ENCODE measurements at regions not wholly inside any gene's neighbourhood (a gene's known extent, or its start where the extent isn't known, plus 50 kb on each side); places are given as distances from the start of the nearest gene placed in this dataset.

- Histone ChIP-seq H2AFZ (ENCODE audit: low read length, unreplicated experiment) (no peak overlapping the region), H3K4me3 (ENCODE audit: low read depth, low read length) (no peak overlapping the region), H3K27ac (ENCODE audit: low read depth, low read length) (no peak overlapping the region), H3K27me3 (ENCODE audit: insufficient read depth, low read length) (no peaks in the 10 kb centered on the region; the same call in 1 of the 2 replicates), H3K4me1 (ENCODE audit: control insufficient read depth, insufficient read depth, low read length, unreplicated experiment) (no peaks in the 10 kb centered on the region), H3K36me3 (ENCODE audit: insufficient read depth, low read length) (no peaks in the 10 kb centered on the region), H3K79me2 (ENCODE audit: control insufficient read depth, insufficient read depth, low read length, unreplicated experiment) (no peaks in the 10 kb centered on the region)
These were observed 199.9 kb downstream of the ARL4C start for GRCh38 chr2:234296991-234297390.

DNA sequence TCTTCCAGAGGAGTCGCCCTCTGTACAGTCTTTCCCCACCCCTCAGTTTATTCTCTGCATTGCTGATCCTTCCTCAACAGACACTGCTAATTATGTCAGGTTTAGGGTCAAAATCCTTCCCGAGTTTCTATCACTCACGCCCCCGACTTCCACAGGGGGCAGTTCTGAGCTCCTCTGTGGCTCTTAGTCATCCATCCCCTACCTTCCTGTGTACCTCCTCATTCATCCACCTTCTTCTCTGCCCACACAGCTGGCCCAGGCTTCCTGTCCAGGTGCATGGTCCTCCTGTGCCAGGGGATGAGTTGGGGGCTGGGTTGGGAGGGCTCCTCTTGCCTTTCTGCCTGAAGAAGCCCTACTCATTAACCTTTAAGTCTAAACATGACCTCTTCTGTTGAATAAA lies 202.9 kb downstream of the ARL4C start:
- Histone ChIP-seq H3K4me1 (ENCODE audit: control insufficient read depth, insufficient read depth, low read length, unreplicated experiment) (no peaks in the 10 kb centered on the region), H3K4me3 (ENCODE audit: low read depth, low read length) (no peak overlapping the region), H3K27me3 (ENCODE audit: insufficient read depth, low read length) (no peaks in the 10 kb centered on the region; the same call in 1 of the 2 replicates), H3K27ac (ENCODE audit: low read depth, low read length) (no peak overlapping the region), H2AFZ (ENCODE audit: low read length, unreplicated experiment) (no peak overlapping the region), H3K36me3 (ENCODE audit: insufficient read depth, low read length) (no peaks in the 10 kb centered on the region), H3K79me2 (ENCODE audit: control insufficient read depth, insufficient read depth, low read length, unreplicated experiment) (no peaks in the 10 kb centered on the region)

DNA sequence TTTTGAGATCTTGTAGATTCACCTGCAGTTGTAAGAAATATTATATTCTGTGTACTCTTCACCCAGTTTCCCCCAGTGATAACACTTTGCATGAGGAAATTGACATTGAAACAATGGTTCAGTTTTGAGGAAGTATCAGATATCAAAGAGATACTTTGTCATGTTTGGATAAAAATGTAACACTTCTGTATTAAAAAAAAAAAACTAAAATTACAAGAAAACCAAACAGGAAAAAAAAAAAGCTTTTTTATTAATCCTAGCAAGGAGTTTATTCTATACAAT lies 204.0 kb downstream of the ARL4C start:
- H3K4me1 ChIP-seq (ENCODE audit: control insufficient read depth, insufficient read depth, low read length, unreplicated experiment), result no peaks in the 10 kb centered on the region
- no peaks in the 10 kb centered on the region for H3K79me2 ChIP-seq (ENCODE audit: control insufficient read depth, insufficient read depth, low read length, unreplicated experiment)
- H3K27me3 ChIP-seq (ENCODE audit: insufficient read depth, low read length), result no peaks in the 10 kb centered on the region; the same call in 1 of the 2 replicates
- no peak overlapping the region for H3K4me3 ChIP-seq (ENCODE audit: low read depth, low read length)
- no peaks in the 10 kb centered on the region for H3K36me3 ChIP-seq (ENCODE audit: insufficient read depth, low read length)
- H2AFZ ChIP-seq (ENCODE audit: low read length, unreplicated experiment), result no peak overlapping the region
- H3K27ac ChIP-seq (ENCODE audit: low read depth, low read length), result no peak overlapping the region

DNA sequence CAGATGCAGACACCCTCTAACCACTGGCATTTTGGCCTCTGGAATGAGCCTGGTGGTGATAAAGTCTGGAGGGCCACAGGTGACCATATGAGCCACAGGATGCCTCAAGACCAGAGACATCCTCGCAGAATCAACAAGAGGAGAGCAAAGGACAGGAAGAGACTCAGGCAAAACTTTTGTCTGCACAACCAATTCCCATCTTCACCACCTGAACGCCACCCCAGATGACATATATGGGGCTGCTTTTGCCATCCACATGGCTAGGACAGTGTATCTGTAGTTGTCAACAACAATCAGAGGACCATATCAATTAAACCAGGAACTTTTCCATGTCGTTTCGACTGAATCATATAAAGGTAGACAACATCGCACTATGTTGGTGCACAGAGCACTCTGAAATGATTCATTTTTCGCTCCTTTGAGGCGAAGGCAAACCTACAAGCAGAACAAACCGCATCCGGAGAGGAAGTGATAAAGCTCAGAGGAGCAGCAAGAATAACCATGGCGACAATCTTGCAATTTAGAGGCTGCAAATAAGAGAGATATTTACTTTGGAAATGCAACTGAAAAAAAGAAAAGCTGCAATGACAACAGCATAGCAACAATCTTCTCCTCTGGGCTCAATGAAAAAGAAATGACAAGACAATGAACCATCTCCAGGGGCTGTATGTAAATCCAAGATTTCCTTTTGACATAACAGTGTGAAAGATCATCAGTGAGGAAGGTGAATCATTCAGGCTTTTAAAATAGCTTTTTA lies 204.5 kb downstream of the ARL4C start:
- Histone ChIP-seq H2AFZ (ENCODE audit: low read length, unreplicated experiment) (no peak overlapping the region), H3K4me1 (ENCODE audit: control insufficient read depth, insufficient read depth, low read length, unreplicated experiment) (no peaks in the 10 kb centered on the region), H3K4me3 (ENCODE audit: low read depth, low read length) (no peak overlapping the region), H3K27me3 (ENCODE audit: insufficient read depth, low read length) (no peaks in the 10 kb centered on the region; the same call in 1 of the 2 replicates), H3K79me2 (ENCODE audit: control insufficient read depth, insufficient read depth, low read length, unreplicated experiment) (no peaks in the 10 kb centered on the region), H3K36me3 (ENCODE audit: insufficient read depth, low read length) (no peaks in the 10 kb centered on the region), H3K27ac (ENCODE audit: low read depth, low read length) (no peak overlapping the region)

- no peaks in the 10 kb centered on the region for H3K36me3 ChIP-seq (ENCODE audit: insufficient read depth, low read length)
- no peaks in the 10 kb centered on the region for H3K79me2 ChIP-seq (ENCODE audit: control insufficient read depth, insufficient read depth, low read length, unreplicated experiment)
- H3K27ac ChIP-seq (ENCODE audit: low read depth, low read length), result no peak overlapping the region
- H3K4me3 ChIP-seq (ENCODE audit: low read depth, low read length), result no peak overlapping the region
- no peaks in the 10 kb centered on the region; the same call in 1 of the 2 replicates for H3K27me3 ChIP-seq (ENCODE audit: insufficient read depth, low read length)
- H2AFZ ChIP-seq (ENCODE audit: low read length, unreplicated experiment), result no peak overlapping the region
- H3K4me1 ChIP-seq (ENCODE audit: control insufficient read depth, insufficient read depth, low read length, unreplicated experiment), result no peaks in the 10 kb centered on the region
These were observed 205.1 kb downstream of the ARL4C start for GRCh38 chr2:234291765-234292204.

DNA sequence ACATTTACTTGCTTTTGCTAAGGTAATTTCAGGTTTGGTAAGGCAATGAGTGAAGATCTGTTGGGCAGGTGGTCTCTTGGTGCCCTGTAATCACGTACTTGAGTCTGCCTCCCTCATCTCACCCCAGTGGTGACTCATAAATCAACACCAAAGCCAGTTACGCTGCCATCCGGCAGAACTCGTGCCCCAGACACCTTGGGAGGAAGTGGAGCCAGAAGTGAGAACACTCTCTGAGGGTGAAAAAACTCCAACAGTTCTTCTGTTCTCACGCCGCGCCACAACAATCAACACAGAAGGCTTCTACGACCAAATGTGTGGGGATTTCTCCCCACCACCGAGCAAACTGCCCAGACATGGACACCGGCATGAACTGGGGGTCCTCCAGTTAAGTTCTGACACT lies 206.2 kb downstream of the ARL4C start:
- Histone ChIP-seq H3K36me3 (ENCODE audit: insufficient read depth, low read length) (no peaks in the 10 kb centered on the region), H2AFZ (ENCODE audit: low read length, unreplicated experiment) (no peak overlapping the region), H3K27me3 (ENCODE audit: insufficient read depth, low read length) (no peaks in the 10 kb centered on the region), H3K79me2 (ENCODE audit: control insufficient read depth, insufficient read depth, low read length, unreplicated experiment) (no peaks in the 10 kb centered on the region), H3K4me3 (ENCODE audit: low read depth, low read length) (no peak overlapping the region), H3K4me1 (ENCODE audit: control insufficient read depth, insufficient read depth, low read length, unreplicated experiment) (no peaks in the 10 kb centered on the region), H3K27ac (ENCODE audit: low read depth, low read length) (no peak overlapping the region)

DNA sequence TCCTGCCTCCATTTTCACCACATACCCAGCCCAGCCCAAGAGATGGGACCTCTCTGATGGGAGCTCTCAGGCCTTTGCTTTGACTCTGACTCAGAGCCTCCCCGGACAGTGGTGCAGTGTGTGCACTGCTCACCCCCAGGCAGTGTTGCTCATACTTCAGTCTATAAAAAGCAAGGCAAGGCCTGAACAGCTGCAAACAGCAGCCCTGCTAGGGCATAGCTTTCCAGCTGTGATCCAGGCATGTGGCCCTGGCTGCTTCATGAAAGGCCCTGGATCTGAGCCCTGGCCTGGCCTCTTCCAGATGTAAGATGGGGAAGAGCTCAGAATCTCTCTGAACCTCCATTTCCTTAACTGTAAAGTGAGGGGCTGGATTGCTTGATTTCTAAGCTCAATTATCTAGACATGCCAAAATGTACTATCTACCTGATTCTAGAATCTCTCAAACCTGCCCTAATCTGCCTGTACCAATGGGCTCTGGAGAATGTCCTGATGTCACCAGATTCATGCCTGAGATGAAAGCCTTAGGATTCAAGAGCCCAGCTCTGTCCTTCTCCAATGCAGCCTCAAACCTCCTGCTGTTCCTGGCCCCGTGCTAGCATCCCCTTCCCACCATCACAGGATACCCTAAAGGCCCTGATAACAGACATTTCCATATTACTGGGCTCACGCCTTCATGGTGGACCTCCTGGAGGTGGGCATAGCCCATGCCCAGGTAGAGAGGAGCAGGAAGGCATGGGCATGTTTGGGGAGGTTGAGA lies 206.9 kb downstream of the ARL4C start:
- Histone ChIP-seq H3K36me3 (ENCODE audit: insufficient read depth, low read length) (no peaks in the 10 kb centered on the region), H3K4me1 (ENCODE audit: control insufficient read depth, insufficient read depth, low read length, unreplicated experiment) (no peaks in the 10 kb centered on the region), H3K27me3 (ENCODE audit: insufficient read depth, low read length) (no peaks in the 10 kb centered on the region), H3K4me3 (ENCODE audit: low read depth, low read length) (no peak overlapping the region), H2AFZ (ENCODE audit: low read length, unreplicated experiment) (no peak overlapping the region), H3K27ac (ENCODE audit: low read depth, low read length) (no peak overlapping the region), H3K79me2 (ENCODE audit: control insufficient read depth, insufficient read depth, low read length, unreplicated experiment) (no peaks in the 10 kb centered on the region)

- Histone ChIP-seq H3K27me3 (ENCODE audit: insufficient read depth, low read length) (no peaks in the 10 kb centered on the region), H3K27ac (ENCODE audit: low read depth, low read length) (no peak overlapping the region), H3K79me2 (ENCODE audit: control insufficient read depth, insufficient read depth, low read length, unreplicated experiment) (no peaks in the 10 kb centered on the region), H3K36me3 (ENCODE audit: insufficient read depth, low read length) (no peaks in the 10 kb centered on the region), H3K4me1 (ENCODE audit: control insufficient read depth, insufficient read depth, low read length, unreplicated experiment) (no peaks in the 10 kb centered on the region), H2AFZ (ENCODE audit: low read length, unreplicated experiment) (no peak overlapping the region), H3K4me3 (ENCODE audit: low read depth, low read length) (no peak overlapping the region)
These were observed 207.9 kb downstream of the ARL4C start for GRCh38 chr2:234288974-234289455.

DNA sequence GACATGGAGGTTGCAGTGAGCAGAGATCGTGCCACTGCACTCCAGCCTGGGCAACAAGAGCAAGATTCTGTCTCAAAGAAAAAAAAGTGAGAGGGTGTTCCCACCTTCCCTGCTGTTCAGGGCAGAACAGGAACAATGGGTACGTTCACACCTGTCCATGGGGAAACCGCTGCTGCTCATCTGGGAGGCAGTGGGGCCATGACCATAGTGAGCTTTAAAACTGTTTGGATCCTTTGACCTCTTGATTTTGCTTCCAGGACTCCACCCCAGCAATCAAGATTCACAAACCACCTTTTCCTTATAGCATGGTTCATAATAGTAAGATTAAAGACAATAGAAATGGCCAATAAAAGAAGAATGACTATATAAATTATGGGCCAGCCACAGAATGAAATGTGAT lies 209.2 kb downstream of the ARL4C start:
- H3K4me1 ChIP-seq (ENCODE audit: control insufficient read depth, insufficient read depth, low read length, unreplicated experiment), result no peaks in the 10 kb centered on the region
- no peaks in the 10 kb centered on the region for H3K79me2 ChIP-seq (ENCODE audit: control insufficient read depth, insufficient read depth, low read length, unreplicated experiment)
- H3K27ac ChIP-seq (ENCODE audit: low read depth, low read length), result no peak overlapping the region
- no peak overlapping the region for H3K4me3 ChIP-seq (ENCODE audit: low read depth, low read length)
- H2AFZ ChIP-seq (ENCODE audit: low read length, unreplicated experiment), result no peak overlapping the region
- H3K27me3 ChIP-seq (ENCODE audit: insufficient read depth, low read length), result no peaks in the 10 kb centered on the region
- no peaks in the 10 kb centered on the region for H3K36me3 ChIP-seq (ENCODE audit: insufficient read depth, low read length)

DNA sequence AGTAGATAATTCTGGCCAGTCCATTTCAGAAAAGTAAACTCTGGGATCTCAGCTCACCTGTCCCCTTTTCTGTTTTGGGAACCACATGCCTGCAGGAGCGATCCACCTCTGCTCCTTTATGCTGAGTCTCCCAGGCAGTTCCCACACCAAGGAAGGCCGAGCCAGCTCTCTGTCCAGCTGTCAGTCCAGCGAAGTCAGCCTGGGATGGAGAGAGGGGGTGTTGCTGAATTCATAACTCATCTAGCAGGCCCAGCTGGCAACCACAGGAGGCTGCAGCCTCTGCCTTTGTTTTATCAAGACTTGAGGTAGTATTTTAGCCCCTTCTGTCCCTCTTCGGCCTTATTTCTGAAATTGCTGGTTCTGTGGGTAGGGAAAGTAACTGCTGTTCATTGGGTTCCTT lies 209.9 kb downstream of the ARL4C start:
- no peaks in the 10 kb centered on the region for H3K36me3 ChIP-seq (ENCODE audit: insufficient read depth, low read length)
- no peaks in the 10 kb centered on the region for H3K27me3 ChIP-seq (ENCODE audit: insufficient read depth, low read length)
- H3K27ac ChIP-seq (ENCODE audit: low read depth, low read length), result no peak overlapping the region
- no peaks in the 10 kb centered on the region for H3K79me2 ChIP-seq (ENCODE audit: control insufficient read depth, insufficient read depth, low read length, unreplicated experiment)
- H3K4me3 ChIP-seq (ENCODE audit: low read depth, low read length), result no peak overlapping the region
- no peak overlapping the region for H2AFZ ChIP-seq (ENCODE audit: low read length, unreplicated experiment)
- H3K4me1 ChIP-seq (ENCODE audit: control insufficient read depth, insufficient read depth, low read length, unreplicated experiment), result no peaks in the 10 kb centered on the region

DNA sequence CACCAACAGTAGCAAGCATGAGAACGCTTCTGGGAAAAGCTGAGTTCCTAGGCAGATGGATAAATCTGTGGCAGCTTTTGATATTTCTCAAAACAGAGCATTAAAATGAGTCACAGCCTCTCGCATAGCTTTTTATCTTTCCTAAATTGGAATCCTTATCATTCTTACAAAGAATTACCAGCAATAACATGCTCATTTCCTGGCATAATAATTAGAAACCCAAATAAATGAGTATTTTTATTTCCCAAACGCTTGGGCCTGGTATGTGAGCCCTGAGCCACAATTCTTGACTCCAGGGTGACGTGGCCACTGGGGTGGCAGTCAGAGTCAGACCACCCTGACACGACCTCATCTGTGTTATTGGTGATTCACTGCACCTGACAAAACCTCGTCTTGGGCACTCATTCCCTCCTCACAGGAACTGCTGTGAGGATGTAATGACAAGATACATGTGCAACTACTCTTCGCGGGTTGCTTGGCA lies 210.7 kb downstream of the ARL4C start:
- Histone ChIP-seq H3K36me3 (ENCODE audit: insufficient read depth, low read length) (no peaks in the 10 kb centered on the region), H2AFZ (ENCODE audit: low read length, unreplicated experiment) (no peak overlapping the region), H3K4me3 (ENCODE audit: low read depth, low read length) (no peak overlapping the region), H3K27ac (ENCODE audit: low read depth, low read length) (no peak overlapping the region), H3K4me1 (ENCODE audit: control insufficient read depth, insufficient read depth, low read length, unreplicated experiment) (no peaks in the 10 kb centered on the region), H3K27me3 (ENCODE audit: insufficient read depth, low read length) (peaks cover 4% of the 10 kb centered on the region; the same call in 1 of the 2 replicates), H3K79me2 (ENCODE audit: control insufficient read depth, insufficient read depth, low read length, unreplicated experiment) (no peaks in the 10 kb centered on the region)

All from ACC112 (cell line).